Keratinocyte (primary cell): ENCODE measurements at regions not wholly inside any gene's neighbourhood (a gene's known extent, or its start where the extent isn't known, plus 50 kb on each side); places are given as distances from the start of the nearest gene placed in this dataset.

Source experiments
- CTCF ChIP-seq, 3 experiments: IDR thresholded peaks in 1 of 3; conservative IDR thresholded peaks in 1 of 3; optimal IDR thresholded peaks in 1 of 3; 2 replicates in 2 of 3; 3 replicates in 1 of 3; pipeline versions ENCODE3 to v1.5.1; 2011; ENCODE audit warnings: low read length in 3 of 3, mild to moderate bottlenecking in 3 of 3, moderate library complexity in 2 of 3, control low read depth in 1 of 3, inconsistent platforms in 1 of 3; ENCODE audit not compliant: insufficient read depth in 2 of 3; ENCODE audit errors: extremely low read depth in 1 of 3
- EZH2 ChIP-seq: IDR thresholded peaks from one replicate; pipeline ENCODE4 v1.6.1; 2012; ENCODE audit warnings: inconsistent platforms, mild to moderate bottlenecking, low read length, moderate library complexity

- TF ChIP-seq CTCF (optimal IDR thresholded peaks at IDR 0.05 in 1 of 3, IDR thresholded peaks at IDR 0.05 in 1 of 3, conservative IDR thresholded peaks at IDR 0.05 in 1 of 3; ENCODE audit: extremely low read depth in 1 of 3, insufficient read depth in 2 of 3, low read length in 3 of 3) (peak; percentile 36 to 71 (median 43)), EZH2 (no peak)
Observed at GRCh38 chr19:31110336-31110735, 238.9 kb downstream of the TSHZ3 start.
